Spleen (tissue), 11 donors: ENCODE measurements at regions not wholly inside any gene's neighbourhood (a gene's known extent, or its start where the extent isn't known, plus 50 kb on each side); places are given as distances from the start of the nearest gene placed in this dataset.

Experiments used
- DNase-seq: peaks from one replicate; pipeline ENCODE4 v3.0.0-alpha.2; 2020
- H3K27ac ChIP-seq, 8 donors: fragments of 200-600 bp; sonication (generic) in 7 of 8; 1 replicate in 4 of 8; 2 replicates in 4 of 8; pipeline versions ENCODE4 v1.5.0 to v1.8.0; 2016 to 2021; ENCODE audit warnings: inconsistent platforms in 4 of 8, mild to moderate bottlenecking in 4 of 8, moderate library complexity in 1 of 8
- H3K27me3 ChIP-seq, 7 donors: fragments of 200-600 bp; sonication (generic) in 6 of 7; replicated peaks in 1 of 7; 1 replicate in 4 of 7; 2 replicates in 3 of 7; pipeline versions ENCODE4 v1.5.0 to v1.8.0; 2016 to 2021; ENCODE audit warnings: inconsistent platforms in 3 of 7, mild to moderate bottlenecking in 1 of 7
- H3K36me3 ChIP-seq, 6 donors: fragments of 200-600 bp; sonication (generic) in 5 of 6; 1 replicate in 4 of 6; 2 replicates in 2 of 6; pipeline versions ENCODE4 v1.5.0 to v1.8.0; 2016 to 2021; ENCODE audit warnings: inconsistent platforms in 2 of 6
- H3K4me1 ChIP-seq, 6 donors: fragments of 200-600 bp; sonication (generic) in 5 of 6; 1 replicate in 3 of 6; 2 replicates in 3 of 6; pipeline versions ENCODE4 v1.5.0 to v1.8.0; 2016 to 2021; ENCODE audit warnings: inconsistent platforms in 3 of 6
- H3K4me3 ChIP-seq, 8 donors: fragments of 200-600 bp; sonication (generic) in 7 of 8; 1 replicate in 4 of 8; 2 replicates in 4 of 8; pipeline versions ENCODE4 v1.5.0 to v1.8.0; 2016 to 2021; ENCODE audit warnings: inconsistent platforms in 4 of 8, mild to moderate bottlenecking in 4 of 8, moderate library complexity in 2 of 8
- H3K9me3 ChIP-seq, 8 donors: fragments of 200-600 bp; sonication (generic) in 7 of 8; 1 replicate in 4 of 8; 2 replicates in 4 of 8; pipeline versions ENCODE4 v1.5.0 to v1.8.0; 2016 to 2021; ENCODE audit warnings: inconsistent platforms in 4 of 8
- POLR2A ChIP-seq, 3 donors: fragments of 450-650 bp; IDR thresholded peaks; one replicate each; pipeline ENCODE4 v1.5.1; 2017; ENCODE audit warnings: antibody characterized with exemption in 3 of 3, mild to moderate bottlenecking in 1 of 3
- POLR2AphosphoS5 ChIP-seq, 3 donors: sonication (generic); formaldehyde crosslinking; IDR thresholded peaks; one replicate each; pipeline ENCODE4 v1.5.1; 2017; ENCODE audit warnings: antibody characterized with exemption in 3 of 3
- WGBS, 5 donors: extraction: QIAGEN DNeasy Blood & Tissue Kit in 3 of 5; methylation state at CpG; one replicate each; pipeline versions ENCODE4 v1.1.5 to v1.1.7; 2013 to 2018; 5-methylcytosine and 5-hydroxymethylcytosine counted together
- intact Hi-C: fragments of 100-400 bp; cut with DNase I; formaldehyde crosslinking; loops from one replicate; pipeline ENCODE4 v1.15.0; 2023; ENCODE audit warnings: low total_unique reads
- TF ChIP-seq, protein P1 (sequence below), 11 experiments: fragments of 200-600 bp in 7 of 11; fragments of 450-650 bp in 4 of 11; sonication (generic) in 4 of 11; IDR thresholded peaks in 8 of 11; conservative IDR thresholded peaks in 3 of 11; 1 replicate in 7 of 11; 2 replicates in 4 of 11; pipeline versions ENCODE4 v1.4.0 to v1.8.0; 2016 to 2021; ENCODE audit warnings: antibody characterized with exemption in 11 of 11, inconsistent platforms in 4 of 11, mild to moderate bottlenecking in 1 of 11
- donor health status: healthy with polysubstance abuse.
- donor health status: DM: no; HTN: no; CAD: no; lungs with moderate emphysema.
- donor health status: DM: no; HTN: no; CAD: no.
- donor health status: Bipolar disorder and iron deficiency.
- donor health status: healthy.
- donor health status: DM: no; HTN: no; CAD: no.
- donor health status: DM: yes; HTN: yes; CAD: no.

DNA sequence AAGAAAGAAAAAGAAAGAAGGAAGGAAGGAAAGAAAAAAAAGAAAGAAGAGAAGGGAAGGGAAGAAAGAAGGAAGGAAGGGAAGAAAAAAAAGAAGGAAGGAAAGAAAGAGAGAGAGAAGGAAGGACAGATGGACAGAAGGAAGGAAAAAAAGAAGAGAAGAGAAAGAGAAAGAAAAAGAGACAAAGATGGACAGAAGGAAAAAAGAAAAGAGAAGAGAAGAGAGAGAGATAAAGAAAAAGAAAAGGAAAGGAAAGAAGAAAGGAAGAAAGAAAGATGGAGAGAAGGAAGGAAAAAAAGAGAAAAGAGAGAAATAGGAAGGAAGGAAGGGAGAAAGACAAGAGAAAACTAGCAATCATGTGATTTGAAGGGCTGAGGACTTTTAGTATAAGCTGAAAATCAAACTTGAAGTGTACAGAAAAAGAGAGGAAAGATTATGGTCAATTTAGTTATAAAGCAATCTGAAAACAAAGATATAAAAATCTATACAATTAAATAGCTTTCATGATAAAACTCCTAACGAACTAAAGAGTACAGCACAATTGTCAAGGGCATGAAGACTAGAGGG, 115.3 kb downstream of the LTN1 start:
- Histone ChIP-seq H3K4me1 (no peaks in the 10 kb centered on the region), H3K36me3 (peaks cover 0 to 91% (median 48%) of the 10 kb centered on the region in 6 donors), H3K4me3 (no peak overlapping the region), H3K27me3 (no peaks in the 10 kb centered on the region), H3K9me3 (peaks cover 0 to 2% (median 0%) of the 10 kb centered on the region in 8 donors), H3K27ac (no peak overlapping the region)
- intact Hi-C loops: no loop called here
- 90 to 100% (median 93%) methylated on average over 1 of the region's 1 CpG for WGBS, 5 donors
- TF ChIP-seq POLR2A (IDR thresholded peaks at IDR 0.05): no peak
- TF ChIP-seq POLR2AphosphoS5 (IDR thresholded peaks at IDR 0.05): no peak
- TF ChIP-seq, protein P1, sequence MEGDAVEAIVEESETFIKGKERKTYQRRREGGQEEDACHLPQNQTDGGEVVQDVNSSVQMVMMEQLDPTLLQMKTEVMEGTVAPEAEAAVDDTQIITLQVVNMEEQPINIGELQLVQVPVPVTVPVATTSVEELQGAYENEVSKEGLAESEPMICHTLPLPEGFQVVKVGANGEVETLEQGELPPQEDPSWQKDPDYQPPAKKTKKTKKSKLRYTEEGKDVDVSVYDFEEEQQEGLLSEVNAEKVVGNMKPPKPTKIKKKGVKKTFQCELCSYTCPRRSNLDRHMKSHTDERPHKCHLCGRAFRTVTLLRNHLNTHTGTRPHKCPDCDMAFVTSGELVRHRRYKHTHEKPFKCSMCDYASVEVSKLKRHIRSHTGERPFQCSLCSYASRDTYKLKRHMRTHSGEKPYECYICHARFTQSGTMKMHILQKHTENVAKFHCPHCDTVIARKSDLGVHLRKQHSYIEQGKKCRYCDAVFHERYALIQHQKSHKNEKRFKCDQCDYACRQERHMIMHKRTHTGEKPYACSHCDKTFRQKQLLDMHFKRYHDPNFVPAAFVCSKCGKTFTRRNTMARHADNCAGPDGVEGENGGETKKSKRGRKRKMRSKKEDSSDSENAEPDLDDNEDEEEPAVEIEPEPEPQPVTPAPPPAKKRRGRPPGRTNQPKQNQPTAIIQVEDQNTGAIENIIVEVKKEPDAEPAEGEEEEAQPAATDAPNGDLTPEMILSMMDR (IDR thresholded peaks at IDR 0.05 in 8 of 11, conservative IDR thresholded peaks at IDR 0.05 in 3 of 11): no peak
- DNase-seq: no peak

DNA sequence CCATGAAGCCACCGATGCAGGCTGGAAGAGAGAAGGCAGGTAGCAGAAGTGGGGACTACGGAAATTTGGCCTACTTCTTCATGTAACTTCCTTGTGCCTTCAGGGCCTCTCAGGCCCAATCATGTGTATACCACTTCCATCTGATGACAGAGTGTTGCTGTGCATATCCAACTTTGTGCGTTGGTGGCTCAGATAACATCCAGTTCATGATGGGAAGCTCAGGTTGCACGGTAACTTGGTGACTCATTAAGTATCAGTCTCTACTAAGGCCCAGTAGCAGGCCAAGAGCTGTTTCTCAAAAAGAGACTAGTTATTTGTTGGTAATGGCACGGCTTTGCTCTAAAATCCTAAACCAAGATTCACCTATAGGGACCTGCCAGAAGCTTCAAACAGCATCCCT, 117.6 kb downstream of the LTN1 start:
- WGBS, 5 donors: 66 to 83% (median 76%) methylated on average over 5 of the region's 5 CpGs

DNA sequence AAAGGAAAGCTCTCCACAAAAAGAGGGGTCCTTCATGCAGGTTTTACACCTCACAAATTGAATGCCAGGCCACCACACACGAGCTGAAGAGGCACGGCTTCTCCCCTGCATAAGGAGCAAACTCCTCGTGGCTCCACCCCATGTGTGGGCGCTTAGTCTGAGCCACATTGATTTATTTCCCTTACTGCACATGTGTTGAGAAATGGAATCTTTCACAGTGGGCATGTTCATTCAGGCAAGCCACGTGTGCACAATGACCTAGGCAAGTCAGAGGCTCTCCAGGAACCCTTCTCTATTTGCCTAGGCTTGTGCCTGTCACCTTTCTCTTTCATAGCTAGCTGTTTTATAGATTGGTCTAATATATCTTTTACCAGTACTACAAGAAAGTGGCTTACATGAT, 120.5 kb downstream of the LTN1 start:
- Histone ChIP-seq H3K27me3 (no peaks in the 10 kb centered on the region), H3K27ac (no peak overlapping the region), H3K9me3 (no peaks in the 10 kb centered on the region), H3K4me1 (no peaks in the 10 kb centered on the region), H3K4me3 (no peak overlapping the region), H3K36me3 (peaks cover 0 to 87% (median 33%) of the 10 kb centered on the region in 6 donors)
- 88 to 95% (median 91%) methylated on average over 5 of the region's 5 CpGs for whole genome bisulfite sequencing, 5 donors
- no peak for DNase-seq
- no peak for TF ChIP-seq POLR2AphosphoS5 (IDR thresholded peaks at IDR 0.05)
- no peak for TF ChIP-seq POLR2A (IDR thresholded peaks at IDR 0.05)
- TF ChIP-seq, protein P1 (IDR thresholded peaks at IDR 0.05 in 8 of 11, conservative IDR thresholded peaks at IDR 0.05 in 3 of 11): no peak
- intact Hi-C loops: no loop called here

More for the DNA sequence above, 117.6 kb downstream of the LTN1 start:
- no peak for DNase-seq
- no peaks in the 10 kb centered on the region for H3K4me1 ChIP-seq
- no peak overlapping the region for H3K4me3 ChIP-seq
- H3K9me3 ChIP-seq: no peaks in the 10 kb centered on the region
- H3K36me3 ChIP-seq: peaks cover 0 to 92% (median 39%) of the 10 kb centered on the region in 6 donors
- no peaks in the 10 kb centered on the region for H3K27me3 ChIP-seq
- TF ChIP-seq POLR2AphosphoS5 (IDR thresholded peaks at IDR 0.05) (no peak), POLR2A (IDR thresholded peaks at IDR 0.05) (no peak)
- TF ChIP-seq, protein P1 (IDR thresholded peaks at IDR 0.05 in 8 of 11, conservative IDR thresholded peaks at IDR 0.05 in 3 of 11): no peak
- intact Hi-C loops: no loop called here
- H3K27ac ChIP-seq: no peak overlapping the region

DNA sequence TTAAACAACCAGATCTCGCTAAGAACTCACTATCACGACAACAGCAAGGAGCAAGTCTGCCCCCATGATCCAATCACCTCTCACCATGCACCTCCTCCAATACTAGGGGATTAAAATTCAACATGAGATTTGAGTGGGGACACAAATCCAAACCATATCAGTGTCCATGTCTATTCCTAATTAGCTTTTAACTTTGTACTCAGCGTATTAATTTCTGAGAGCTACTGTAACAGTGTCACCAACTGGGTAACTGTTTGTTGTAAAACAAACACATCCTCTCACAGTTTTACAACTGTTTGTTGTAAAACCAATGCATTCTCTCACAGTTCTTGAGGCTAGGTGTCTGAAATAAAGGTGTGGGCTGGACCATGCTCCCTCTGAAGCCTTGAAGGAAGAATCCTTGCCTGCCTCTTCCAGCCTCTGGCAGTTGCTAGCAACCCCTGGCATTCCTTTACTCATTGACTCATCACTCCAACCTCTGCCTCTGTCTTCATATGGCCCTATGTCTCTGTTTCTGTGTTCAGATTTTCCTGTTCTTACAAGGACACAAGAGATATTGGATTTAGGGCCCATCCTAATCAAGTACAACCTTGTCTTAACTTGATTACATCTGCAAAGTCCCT, 121.2 kb downstream of the LTN1 start:
- intact Hi-C loops: no loop called here
- no peak overlapping the region for H3K4me3 ChIP-seq
- no peak for TF ChIP-seq POLR2AphosphoS5 (IDR thresholded peaks at IDR 0.05)
- TF ChIP-seq, protein P1 (IDR thresholded peaks at IDR 0.05 in 8 of 11, conservative IDR thresholded peaks at IDR 0.05 in 3 of 11): no peak
- TF ChIP-seq POLR2A (IDR thresholded peaks at IDR 0.05): no peak
- DNase-seq: no peak
- no peaks in the 10 kb centered on the region for H3K27me3 ChIP-seq
- no peaks in the 10 kb centered on the region for H3K9me3 ChIP-seq
- H3K27ac ChIP-seq: no peak overlapping the region
- no peaks in the 10 kb centered on the region for H3K4me1 ChIP-seq
- H3K36me3 ChIP-seq: peaks cover 0 to 84% (median 31%) of the 10 kb centered on the region in 6 donors
- 91 to 97% (median 94%) methylated on average over 3 of the region's 3 CpGs for WGBS, 5 donors
